ENCODE measurements at regions not wholly inside any gene's neighbourhood (a gene's known extent, or its start where the extent isn't known, plus 50 kb on each side); places are given as distances from the start of the nearest gene placed in this dataset.

- H2BK15ac ChIP-seq (ENCODE audit: low read depth, low read length): no peak overlapping the region
- no peak overlapping the region for H2AFZ ChIP-seq (ENCODE audit: low read length)
- no peak overlapping the region for H3K4me2 ChIP-seq (ENCODE audit: insufficient read depth, insufficient read length, low read length)
- no peak overlapping the region for H2BK20ac ChIP-seq (ENCODE audit: low read depth, low read length, poor library complexity, severe bottlenecking)
- no peaks in the 10 kb centered on the region for H3K9me3 ChIP-seq (ENCODE audit: control insufficient read depth, low read depth, low read length)
- H3T11ph ChIP-seq (ENCODE audit: low read length): no peak overlapping the region
- H4K20me1 ChIP-seq (ENCODE audit: control insufficient read depth, insufficient read depth, insufficient read length): no peaks in the 10 kb centered on the region
- no peak overlapping the region for H2BK12ac ChIP-seq (ENCODE audit: insufficient read length, low read depth, low read length)
- H3K56ac ChIP-seq (ENCODE audit: insufficient read length, low read depth, low read length): no peak overlapping the region
- H2BK5ac ChIP-seq (ENCODE audit: insufficient read length, low read length): no peak overlapping the region
- no peaks in the 10 kb centered on the region for H3K36me3 Mint-ChIP-seq (ENCODE audit: insufficient read depth in 1 of 3, low read depth in 3 of 3)
- H3K27me3 Mint-ChIP-seq (ENCODE audit: low read depth): no peaks in the 10 kb centered on the region; the same call in 1 of the 2 replicates
- no peak for DNase-seq
- no peaks in the 10 kb centered on the region for H3K27me3 ChIP-seq (ENCODE audit: insufficient read depth, low read length)
- H4K8ac ChIP-seq (replicated peaks; ENCODE audit: insufficient read length, low read depth, low read length): no peak overlapping the region
- H3K18ac ChIP-seq (ENCODE audit: insufficient read length, low read depth, low read length): no peak overlapping the region
- H3K4me1 ChIP-seq (ENCODE audit: insufficient read depth, low read length): peaks cover 7% of the 10 kb centered on the region; the same call in 1 of the 2 replicates
- no peak overlapping the region for H3K14ac ChIP-seq (ENCODE audit: insufficient read depth, low read length)
- no peak overlapping the region for H3K4ac ChIP-seq (ENCODE audit: low read depth, low read length)
- no peak overlapping the region for H4K91ac ChIP-seq (ENCODE audit: insufficient read length, low read depth, low read length)
- no peaks in the 10 kb centered on the region for H3K79me2 ChIP-seq (ENCODE audit: insufficient read depth, low read length)
- H2AK5ac ChIP-seq (ENCODE audit: insufficient read length, low read length): no peak overlapping the region
- H4K5ac ChIP-seq (ENCODE audit: insufficient read length, low read depth, low read length): no peak overlapping the region
- no peaks in the 10 kb centered on the region for H3K23me2 ChIP-seq (ENCODE audit: insufficient read length, low read depth, low read length, poor library complexity, severe bottlenecking)
- peaks cover 23 to 27% of the 10 kb centered on the region in 2 experiments for H3K4me1 Mint-ChIP-seq
- no peak overlapping the region for H3K27ac ChIP-seq (ENCODE audit: insufficient read length, low read depth, low read length)
- H3K9me3 Mint-ChIP-seq: no peaks in the 10 kb centered on the region
- H3K9ac ChIP-seq (ENCODE audit: extremely low read depth, insufficient read length, low read length): no peak overlapping the region
- TF ChIP-seq, protein P1, sequence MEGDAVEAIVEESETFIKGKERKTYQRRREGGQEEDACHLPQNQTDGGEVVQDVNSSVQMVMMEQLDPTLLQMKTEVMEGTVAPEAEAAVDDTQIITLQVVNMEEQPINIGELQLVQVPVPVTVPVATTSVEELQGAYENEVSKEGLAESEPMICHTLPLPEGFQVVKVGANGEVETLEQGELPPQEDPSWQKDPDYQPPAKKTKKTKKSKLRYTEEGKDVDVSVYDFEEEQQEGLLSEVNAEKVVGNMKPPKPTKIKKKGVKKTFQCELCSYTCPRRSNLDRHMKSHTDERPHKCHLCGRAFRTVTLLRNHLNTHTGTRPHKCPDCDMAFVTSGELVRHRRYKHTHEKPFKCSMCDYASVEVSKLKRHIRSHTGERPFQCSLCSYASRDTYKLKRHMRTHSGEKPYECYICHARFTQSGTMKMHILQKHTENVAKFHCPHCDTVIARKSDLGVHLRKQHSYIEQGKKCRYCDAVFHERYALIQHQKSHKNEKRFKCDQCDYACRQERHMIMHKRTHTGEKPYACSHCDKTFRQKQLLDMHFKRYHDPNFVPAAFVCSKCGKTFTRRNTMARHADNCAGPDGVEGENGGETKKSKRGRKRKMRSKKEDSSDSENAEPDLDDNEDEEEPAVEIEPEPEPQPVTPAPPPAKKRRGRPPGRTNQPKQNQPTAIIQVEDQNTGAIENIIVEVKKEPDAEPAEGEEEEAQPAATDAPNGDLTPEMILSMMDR (conservative IDR thresholded peaks at IDR 0.05): no peak
- no peak overlapping the region for H2BK120ac ChIP-seq (ENCODE audit: low read depth, low read length, poor library complexity, severe bottlenecking)
- no peaks in the 10 kb centered on the region for H3K79me1 ChIP-seq (ENCODE audit: insufficient read depth, low read depth, low read length, poor library complexity, severe bottlenecking)
- H3K4me3 Mint-ChIP-seq: no peak overlapping the region
- H3K23ac ChIP-seq (ENCODE audit: insufficient read length, low read depth, low read length): no peak overlapping the region
- H3K27ac Mint-ChIP-seq: no peak overlapping the region
- no CpG with 5 or more reads among the region's 3 CpGs for WGBS (ENCODE audit: extremely low coverage, insufficient read length, low lambda C conversion rate)
Measured at GRCh38 chr6:56862415-56863175, 92.3 kb upstream of the BEND6 start.
